EH (cell line): ENCODE measurements at regions not wholly inside any gene's neighbourhood (a gene's known extent, or its start where the extent isn't known, plus 50 kb on each side); places are given as distances from the start of the nearest gene placed in this dataset.

Source experiments
- DNase-seq: peaks from one replicate; pipeline ENCODE4 v3.0.0-alpha.2; 2015; ENCODE audit warnings: low read depth

DNA sequence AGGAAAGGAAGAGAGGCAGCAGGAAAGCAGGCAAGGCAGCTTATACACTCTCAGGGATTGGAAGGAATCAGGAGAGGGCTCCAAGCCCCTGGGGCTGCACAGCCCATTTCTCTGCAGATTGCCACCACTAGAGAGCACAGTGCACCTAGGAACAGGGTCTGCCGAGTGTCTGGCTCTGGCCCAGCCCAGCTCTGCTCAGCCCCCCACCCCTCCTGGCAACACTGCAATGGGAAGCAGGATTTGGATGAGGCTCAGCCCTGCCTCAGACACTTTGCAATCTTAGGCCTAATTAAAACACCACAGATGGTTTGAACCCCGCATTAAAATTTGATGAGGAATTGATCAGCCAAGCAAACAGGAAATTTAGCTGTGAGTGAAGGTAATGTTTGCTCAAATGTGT is 252.7 kb downstream of the DHX35 start:
- no peak for DNase-seq

DNA sequence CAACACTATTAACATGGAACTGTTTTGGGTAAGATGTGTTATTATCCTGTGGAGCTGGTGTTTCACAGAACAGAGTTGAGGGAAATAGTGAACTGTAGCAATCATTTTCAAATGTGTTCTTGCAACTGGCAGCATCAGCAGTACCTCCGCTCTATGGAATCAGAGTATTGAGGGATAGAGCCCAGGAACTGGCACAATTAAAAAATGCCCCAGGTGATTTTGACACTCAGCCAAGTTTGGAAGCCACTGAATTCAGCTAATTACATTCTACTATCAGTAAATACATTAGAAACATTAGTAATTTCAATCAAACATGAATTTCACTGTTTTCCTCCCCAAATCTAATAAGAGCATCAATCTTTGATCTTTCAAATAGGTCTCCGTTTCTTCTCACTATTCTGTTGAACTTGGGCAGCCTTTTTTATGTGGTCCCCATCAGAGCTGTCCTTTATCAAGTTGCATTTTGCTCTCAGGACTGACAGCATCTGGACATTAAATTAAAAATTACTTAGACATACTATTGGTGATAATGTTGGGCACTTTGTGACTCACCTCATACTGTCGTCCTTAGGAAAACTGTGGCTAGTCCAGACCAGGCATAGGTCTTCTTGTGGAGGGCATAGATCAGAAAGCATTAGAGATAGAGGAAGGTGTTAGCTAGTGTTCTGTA is 251.5 kb downstream of the DHX35 start:
- DNase-seq = no peak

GRCh38 chr20:39211060-39211748 is 249.1 kb downstream of the DHX35 start:
- DNase-seq = no peak

- DNase-seq = no peak
These were observed 248.3 kb downstream of the DHX35 start for GRCh38 chr20:39210341-39211036.

DNA sequence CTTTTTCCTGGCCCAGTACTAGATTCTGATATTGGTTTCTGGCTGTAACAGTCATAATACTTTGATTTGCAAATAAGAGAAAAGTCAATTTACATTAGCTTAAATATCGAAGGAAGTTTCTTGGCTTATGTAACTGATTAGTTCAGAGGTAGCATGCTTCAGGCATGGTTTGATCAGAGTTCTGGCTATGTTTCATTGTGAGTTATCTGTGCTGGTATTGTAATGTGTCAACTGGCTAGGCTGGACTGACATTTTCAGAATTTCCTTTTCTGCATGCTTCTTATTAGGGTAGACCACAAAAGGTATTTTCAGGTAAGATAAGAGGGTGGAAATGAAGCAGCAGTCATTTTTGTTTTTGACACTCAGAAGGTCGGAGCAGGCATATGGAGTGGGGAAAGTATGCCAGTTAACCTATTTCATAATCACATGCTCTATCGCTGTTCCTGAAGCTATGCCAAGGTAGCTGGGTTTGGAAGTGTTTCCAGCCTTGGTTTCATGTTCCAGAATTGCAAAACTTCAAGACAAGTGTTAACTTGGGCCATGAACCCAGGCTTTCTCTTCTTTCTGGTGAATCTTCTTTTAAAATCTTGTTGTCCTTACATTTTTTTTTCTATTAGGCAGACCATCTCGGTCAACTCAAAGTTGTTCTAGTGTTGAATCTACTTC is 244.9 kb downstream of the DHX35 start:
- DNase-seq = no peak

GRCh38 chr20:39195582-39196021 is 233.5 kb downstream of the DHX35 start:
- DNase-seq = peak; percentile 1

DNA sequence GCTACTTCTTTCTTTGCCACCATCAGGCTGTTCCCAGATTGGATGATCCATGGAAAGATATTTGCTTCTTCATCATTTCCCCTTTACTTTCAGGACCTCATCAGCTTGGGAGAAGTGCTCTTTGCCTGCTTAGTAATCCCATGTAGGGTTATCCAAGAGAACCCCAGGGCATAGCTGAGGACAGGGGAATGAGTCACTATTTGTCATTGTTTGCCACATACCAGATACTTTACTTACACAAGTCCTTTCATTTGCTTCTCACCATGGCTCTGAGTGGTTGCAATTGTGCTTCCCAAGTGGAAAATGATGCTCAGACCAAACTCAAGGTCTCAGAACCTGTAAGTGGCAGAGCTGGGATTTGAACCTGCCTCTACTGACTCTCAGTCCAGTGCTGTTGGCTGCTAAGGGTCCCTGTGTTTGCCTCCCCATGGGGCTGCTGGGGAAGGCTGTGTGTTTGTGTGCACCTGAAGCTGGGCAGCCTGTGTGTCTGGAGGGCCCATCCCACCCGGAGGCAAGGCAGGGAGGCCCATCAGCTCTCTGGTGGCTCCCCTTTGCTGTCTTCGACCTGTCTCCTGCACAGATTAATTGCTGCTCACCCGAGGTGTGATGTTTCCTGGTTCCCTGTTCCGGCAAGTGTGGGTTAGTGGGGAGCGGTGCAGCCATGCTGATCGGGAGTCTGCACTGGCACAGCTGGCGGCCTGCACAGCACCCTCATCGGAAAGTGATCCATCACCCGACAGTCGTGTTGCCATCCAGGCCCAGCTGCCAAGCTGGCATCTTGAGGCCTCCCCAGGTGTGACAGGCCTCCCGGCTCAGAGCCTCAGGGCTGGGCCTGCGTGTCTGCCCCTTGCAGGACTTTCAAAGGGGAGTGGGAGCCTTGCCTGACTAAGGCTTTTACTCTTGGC is 228.8 kb downstream of the DHX35 start:
- DNase-seq = peak; percentile 64

- DNase-seq = no peak
These were observed 226.2 kb downstream of the DHX35 start for GRCh38 chr20:39188266-39188765.

DNA sequence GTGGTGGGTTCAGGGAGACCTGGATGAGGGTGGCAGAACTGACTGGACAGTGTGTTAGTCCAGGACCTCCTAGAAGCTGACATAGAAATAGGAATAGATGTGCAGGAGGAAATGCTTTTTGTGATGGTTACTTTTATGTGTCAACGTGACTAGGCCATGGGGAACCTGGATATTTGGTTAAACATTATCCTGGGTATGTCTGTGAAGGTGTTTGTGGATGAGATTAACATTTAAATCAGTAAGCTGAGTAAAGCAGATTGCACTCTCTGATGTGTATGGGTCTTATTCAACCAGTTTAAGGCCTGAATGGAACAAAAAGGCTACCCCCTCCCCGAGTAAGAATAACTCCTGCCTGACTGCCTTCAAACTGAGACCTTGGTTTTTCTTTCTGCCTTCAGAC is 219.3 kb downstream of the DHX35 start:
- DNase-seq = no peak

- no peak for DNase-seq
These were observed 214.3 kb downstream of the DHX35 start for GRCh38 chr20:39176457-39176856.

GRCh38 chr20:39170896-39171463 is 208.8 kb downstream of the DHX35 start:
- DNase-seq = no peak

- no peak for DNase-seq
These were observed 203.0 kb downstream of the DHX35 start for GRCh38 chr20:39165099-39165498.

- DNase-seq = no peak
These were observed 202.5 kb downstream of the DHX35 start for GRCh38 chr20:39164642-39165041.

DNA sequence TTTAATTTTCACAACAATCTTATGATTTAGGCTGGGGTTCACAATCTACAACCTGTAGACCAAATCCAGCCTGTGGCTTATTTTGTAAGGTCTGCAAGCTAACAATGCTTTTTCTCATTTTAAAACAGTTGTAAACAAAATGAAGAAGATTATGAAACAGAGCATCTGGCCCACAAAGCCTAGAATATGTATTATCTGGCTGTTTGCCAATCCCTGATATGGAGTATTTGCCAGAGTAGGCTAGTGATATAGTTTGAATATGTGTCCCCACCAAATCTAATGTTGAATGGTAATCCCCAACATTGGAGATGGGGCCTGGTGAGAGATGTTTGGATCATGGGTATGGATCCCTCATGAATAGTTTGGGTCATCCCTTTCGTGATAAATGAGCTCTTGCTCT is 201.8 kb downstream of the DHX35 start:
- no peak for DNase-seq

GRCh38 chr20:39161900-39162299 is 199.8 kb downstream of the DHX35 start:
- DNase-seq = no peak

DNA sequence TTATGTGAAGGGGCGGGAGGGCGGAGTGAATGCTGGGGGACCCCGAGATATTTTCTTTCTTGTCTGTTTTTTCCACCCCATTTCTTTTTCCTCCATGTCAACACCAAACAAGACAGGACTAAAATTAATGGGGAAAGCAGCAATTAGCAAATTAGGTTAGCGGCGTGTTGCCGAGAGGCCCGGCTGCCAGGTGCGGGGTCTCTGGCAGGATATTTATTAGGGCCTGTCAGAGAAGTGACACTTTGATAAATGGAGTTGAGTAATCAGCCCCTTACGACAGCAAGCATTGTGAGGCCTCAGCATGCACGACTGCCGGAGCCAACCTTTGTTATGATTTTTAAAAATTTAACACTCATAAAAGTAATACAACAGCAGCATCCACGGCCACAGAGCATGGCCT is 193.8 kb downstream of the DHX35 start:
- no peak for DNase-seq

GRCh38 chr20:39152742-39153141 is 190.6 kb downstream of the DHX35 start:
- DNase-seq = no peak

DNA sequence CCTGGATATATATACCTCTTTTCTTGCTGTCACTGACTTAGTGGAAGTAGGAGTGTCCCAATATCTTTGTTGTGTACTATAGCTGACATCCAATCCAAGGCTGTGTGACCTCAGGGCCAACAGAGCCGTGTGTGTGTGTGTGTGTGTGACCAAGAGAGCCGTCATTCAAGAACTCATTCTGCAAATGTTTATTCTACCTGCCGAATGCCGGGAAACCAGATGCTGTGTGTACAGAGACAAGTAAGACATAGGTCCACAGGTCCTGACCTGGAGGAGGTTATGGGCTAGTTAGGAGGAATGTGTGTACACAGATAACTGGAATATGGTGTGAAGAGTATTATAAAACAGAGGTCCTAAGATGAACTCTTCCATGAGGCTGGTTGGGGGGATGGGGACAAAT is 190.0 kb downstream of the DHX35 start:
- no peak for DNase-seq

DNA sequence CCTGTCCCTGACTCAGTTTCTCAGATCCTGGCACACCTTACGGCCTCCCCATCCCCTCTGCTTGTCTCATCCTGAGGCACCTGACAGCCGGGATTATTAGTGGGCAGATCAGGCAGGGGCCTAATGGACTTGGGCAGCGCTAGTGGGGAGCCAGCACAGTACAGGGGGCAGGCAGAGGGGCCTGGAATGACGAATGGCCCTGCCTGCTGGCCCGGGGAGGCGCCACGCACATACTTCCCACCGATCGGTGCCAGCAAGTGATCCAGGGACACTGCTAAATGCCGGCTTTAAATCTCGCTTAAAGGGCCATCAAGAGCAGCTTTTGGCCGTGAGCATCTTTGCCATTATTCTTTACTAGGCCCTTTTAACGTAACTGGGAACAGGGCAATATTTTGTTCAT is 188.4 kb downstream of the DHX35 start:
- no peak for DNase-seq

DNA sequence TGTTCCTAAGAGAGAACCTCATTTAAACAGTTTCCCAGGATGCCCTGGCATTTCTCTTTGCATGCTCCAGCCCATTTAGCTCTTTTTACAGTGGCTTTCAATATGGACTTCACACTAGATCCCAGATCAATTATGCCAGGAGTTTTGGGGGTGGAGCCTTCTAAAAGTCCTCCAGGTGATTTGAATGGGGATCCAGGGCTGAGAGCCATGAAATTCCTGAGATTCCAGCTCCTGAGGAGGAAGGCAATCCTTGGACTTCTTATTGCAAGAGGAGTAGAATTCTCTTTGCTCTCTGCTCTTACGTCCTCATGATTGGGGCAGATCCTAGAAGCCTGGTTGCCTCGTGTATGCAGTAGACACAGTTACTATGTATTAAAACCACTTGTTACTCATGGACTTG is 184.2 kb downstream of the DHX35 start:
- DNase-seq = no peak

DNA sequence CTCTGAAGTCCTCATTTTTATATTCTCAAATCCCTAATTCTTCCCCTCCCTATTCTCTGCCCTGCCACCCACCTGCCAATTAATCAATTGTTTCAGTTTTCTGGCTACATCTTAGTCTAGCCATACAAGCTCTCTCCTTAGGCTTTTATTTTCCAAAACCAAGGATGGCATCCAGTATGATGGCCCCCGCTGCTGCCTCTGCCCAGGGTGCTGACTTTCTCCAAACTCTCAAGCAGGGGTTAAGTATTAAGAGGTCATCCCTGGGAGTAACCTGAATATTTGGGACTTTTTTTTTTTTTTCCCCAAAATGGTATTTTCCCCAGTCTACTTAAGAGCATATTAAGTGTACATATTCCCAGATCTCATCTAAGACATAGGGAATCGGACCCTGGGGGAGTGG is 183.8 kb downstream of the DHX35 start:
- no peak for DNase-seq
